Thymus (tissue), 11 donors: ENCODE measurements at regions not wholly inside any gene's neighbourhood (a gene's known extent, or its start where the extent isn't known, plus 50 kb on each side); places are given as distances from the start of the nearest gene placed in this dataset.

Source experiments
- DNase-seq, 9 donors: peaks; one replicate each; pipeline ENCODE4 v3.0.0-alpha.2; 2013; ENCODE audit warnings: low spot score in 9 of 9, low read depth in 6 of 9, missing footprints in 1 of 9
- H3K27ac ChIP-seq, 2 donors: one replicate each; pipeline ENCODE4 v1.5.1; 2013; ENCODE audit warnings: control low read depth in 1 of 2, low read depth in 1 of 2, low read length in 1 of 2, mild to moderate bottlenecking in 1 of 2, moderate library complexity in 1 of 2
- H3K27me3 ChIP-seq, 2 donors: one replicate each; pipeline ENCODE4 v1.5.1; 2013; ENCODE audit warnings: low read length in 1 of 2; ENCODE audit not compliant: control insufficient read depth in 2 of 2, insufficient read depth in 1 of 2
- H3K36me3 ChIP-seq, 2 donors: one replicate each; pipeline ENCODE4 v1.5.1; 2013; ENCODE audit warnings: low read length in 1 of 2, mild to moderate bottlenecking in 1 of 2, moderate library complexity in 1 of 2; ENCODE audit not compliant: control insufficient read depth in 2 of 2, insufficient read depth in 2 of 2
- H3K4me1 ChIP-seq, 2 donors: one replicate each; pipeline ENCODE4 v1.5.1; 2013; ENCODE audit warnings: low read length in 2 of 2; ENCODE audit not compliant: control insufficient read depth in 2 of 2, insufficient read depth in 2 of 2
- H3K4me3 ChIP-seq, 2 donors: one replicate each; pipeline ENCODE4 v1.5.1; 2013; ENCODE audit warnings: low read length in 2 of 2, control low read depth in 1 of 2, mild to moderate bottlenecking in 1 of 2
- H3K9me3 ChIP-seq, 2 donors: one replicate each; pipeline ENCODE4 v1.5.1; 2013; ENCODE audit warnings: low read length in 1 of 2, mild to moderate bottlenecking in 1 of 2; ENCODE audit not compliant: control insufficient read depth in 2 of 2, insufficient read depth in 1 of 2
- WGBS: extraction: QIAGEN DNeasy Blood & Tissue Kit; methylation state at CpG from one replicate; pipeline ENCODE4 v1.1.7; 2013; 5-methylcytosine and 5-hydroxymethylcytosine counted together
- donor health status: healthy.

- no peaks in the 10 kb centered on the region for H3K36me3 ChIP-seq
- peak; percentile 3 to 63 (median 25) for DNase-seq
- WGBS, result 41% methylated on average over 8 of the region's 8 CpGs
- no peaks in the 10 kb centered on the region for H3K9me3 ChIP-seq
- H3K4me3 ChIP-seq, result no peak overlapping the region
- H3K27ac ChIP-seq, result no peak overlapping the region
- peaks cover 0 to 2% of the 10 kb centered on the region in 2 donors for H3K27me3 ChIP-seq
- no peaks in the 10 kb centered on the region for H3K4me1 ChIP-seq
Observed at GRCh38 chr12:91355150-91356006, 172.8 kb upstream of the DCN start.

GRCh38 chr12:91353266-91353665, 170.6 kb upstream of the DCN start:
- no peaks in the 10 kb centered on the region for H3K36me3 ChIP-seq
- no peak overlapping the region for H3K27ac ChIP-seq
- H3K4me1 ChIP-seq, result no peaks in the 10 kb centered on the region
- no peaks in the 10 kb centered on the region for H3K9me3 ChIP-seq
- WGBS, result 96% methylated on average over 1 of the region's 1 CpG
- no peak overlapping the region for H3K4me3 ChIP-seq
- H3K27me3 ChIP-seq, result peaks cover 0 to 2% of the 10 kb centered on the region in 2 donors
- no peak for DNase-seq

- Histone ChIP-seq H3K27ac (no peak overlapping the region), H3K36me3 (no peaks in the 10 kb centered on the region), H3K4me3 (no peak overlapping the region), H3K9me3 (no peaks in the 10 kb centered on the region), H3K27me3 (peaks cover 0 to 2% of the 10 kb centered on the region in 2 donors), H3K4me1 (no peaks in the 10 kb centered on the region)
- DNase-seq, result no peak
- 92% methylated on average over 2 of the region's 2 CpGs for WGBS
Observed at GRCh38 chr12:91349476-91349875, 166.9 kb upstream of the DCN start.

- WGBS, result 95% methylated on average over 3 of the region's 3 CpGs
- DNase-seq, result no peak
- H3K4me1 ChIP-seq, result no peaks in the 10 kb centered on the region
- H3K27me3 ChIP-seq, result no peaks in the 10 kb centered on the region
- H3K9me3 ChIP-seq, result no peaks in the 10 kb centered on the region
- no peak overlapping the region for H3K27ac ChIP-seq
- no peaks in the 10 kb centered on the region for H3K36me3 ChIP-seq
- no peak overlapping the region for H3K4me3 ChIP-seq
Observed at GRCh38 chr12:91347481-91348214, 165.0 kb upstream of the DCN start.

- 99% methylated on average over 1 of the region's 1 CpG for WGBS
- no peak for DNase-seq
- H3K27ac ChIP-seq, result no peak overlapping the region
- H3K4me3 ChIP-seq, result no peak overlapping the region
- H3K27me3 ChIP-seq, result no peaks in the 10 kb centered on the region
- no peaks in the 10 kb centered on the region for H3K4me1 ChIP-seq
- no peaks in the 10 kb centered on the region for H3K9me3 ChIP-seq
- no peaks in the 10 kb centered on the region for H3K36me3 ChIP-seq
Observed at GRCh38 chr12:91346827-91347226, 164.2 kb upstream of the DCN start.

- Histone ChIP-seq H3K9me3 (no peaks in the 10 kb centered on the region), H3K27me3 (no peaks in the 10 kb centered on the region), H3K4me3 (no peak overlapping the region), H3K27ac (no peak overlapping the region), H3K36me3 (no peaks in the 10 kb centered on the region), H3K4me1 (no peaks in the 10 kb centered on the region)
- DNase-seq, result no peak
- 97% methylated on average over 2 of the region's 2 CpGs for WGBS
Observed at GRCh38 chr12:91344408-91344807, 161.8 kb upstream of the DCN start.

- Histone ChIP-seq H3K36me3 (no peaks in the 10 kb centered on the region), H3K27me3 (no peaks in the 10 kb centered on the region), H3K4me1 (no peaks in the 10 kb centered on the region), H3K9me3 (no peaks in the 10 kb centered on the region), H3K4me3 (no peak overlapping the region), H3K27ac (no peak overlapping the region)
- 96% methylated on average over 2 of the region's 2 CpGs for WGBS
- no peak for DNase-seq
Observed at GRCh38 chr12:91343010-91343409, 160.4 kb upstream of the DCN start.

- Histone ChIP-seq H3K4me1 (no peaks in the 10 kb centered on the region), H3K27ac (no peak overlapping the region), H3K27me3 (no peaks in the 10 kb centered on the region), H3K36me3 (no peaks in the 10 kb centered on the region), H3K4me3 (no peak overlapping the region), H3K9me3 (no peaks in the 10 kb centered on the region)
- 96% methylated on average over 2 of the region's 2 CpGs for WGBS
- DNase-seq, result no peak
Observed at GRCh38 chr12:91339106-91339505, 156.5 kb upstream of the DCN start.

- Histone ChIP-seq H3K4me3 (no peak overlapping the region), H3K9me3 (no peaks in the 10 kb centered on the region), H3K4me1 (no peaks in the 10 kb centered on the region), H3K36me3 (no peaks in the 10 kb centered on the region), H3K27ac (no peak overlapping the region), H3K27me3 (no peaks in the 10 kb centered on the region)
- no peak for DNase-seq
- 98% methylated on average over 1 of the region's 1 CpG for WGBS
Observed at GRCh38 chr12:91335699-91336098, 153.1 kb upstream of the DCN start.
